Naive thymus-derived CD8-positive, alpha-beta T cell (primary cell): ENCODE measurements at regions not wholly inside any gene's neighbourhood (a gene's known extent, or its start where the extent isn't known, plus 50 kb on each side); places are given as distances from the start of the nearest gene placed in this dataset. TPM values are rescaled to one million over a fixed set of nuclear protein-coding genes. Genes with fewer than 3 reads are reported as not detected.
"Not testable (repeated sequence)": the region's sequence is repeated elsewhere in the genome, so short reads cannot be mapped to it uniquely, and the experiment has no call there.

Experiments used
- ATAC-seq, 2 donors: fragments of 150-1000 bp; cut with Tn5 transposase in 1 of 2; sonication (Bioruptor Pico), chemical (Tn5 transposase) in 1 of 2; 1 replicate in 1 of 2; 2 replicates in 1 of 2; pipeline ENCODE4 v1.10.0; 2021; ENCODE audit warnings: mild to moderate bottlenecking in 2 of 2, moderate library complexity in 2 of 2
- POLR2A ChIA-PET: fragments of 350-600 bp; sonication (Branson Sonifier 250); formaldehyde crosslinking; loops from one replicate; lab custom pipeline; 2021; ENCODE audit warnings: antibody characterized with exemption; lab: Charles Lee
- DNase-seq, 10 donors: peaks; one replicate each; pipeline versions ENCODE4 v3.0.0 to v3.0.0-alpha.2; 2020 to 2022
- H3K27ac Mint-ChIP-seq, 10 donors: one replicate each; pipeline ENCODE4 v1.8.0; 2020 to 2022; ENCODE audit warnings: mild to moderate bottlenecking in 10 of 10, mixed read lengths in 10 of 10, moderate library complexity in 4 of 10, inconsistent platforms in 1 of 10
- H3K27me3 Mint-ChIP-seq, 5 donors: one replicate each; pipeline ENCODE4 v1.8.0; 2021 to 2022; ENCODE audit warnings: mixed read lengths in 5 of 5
- H3K36me3 Mint-ChIP-seq, 3 donors: one replicate each; pipeline ENCODE4 v1.8.0; 2020 to 2022; ENCODE audit warnings: mixed read lengths in 3 of 3, mild to moderate bottlenecking in 2 of 3, inconsistent platforms in 1 of 3
- H3K4me1 Mint-ChIP-seq, 4 donors: one replicate each; pipeline ENCODE4 v1.8.0; 2021 to 2022; ENCODE audit warnings: mixed read lengths in 4 of 4
- H3K4me3 Mint-ChIP-seq, 10 donors: one replicate each; pipeline ENCODE4 v1.8.0; 2020 to 2022; ENCODE audit warnings: mild to moderate bottlenecking in 10 of 10, mixed read lengths in 10 of 10, moderate library complexity in 6 of 10, inconsistent platforms in 1 of 10
- H3K9me3 Mint-ChIP-seq, 9 donors: one replicate each; pipeline ENCODE4 v1.8.0; 2020 to 2022; ENCODE audit warnings: mixed read lengths in 9 of 9, mild to moderate bottlenecking in 3 of 9, inconsistent platforms in 1 of 9, moderate library complexity in 1 of 9
- microRNA-seq: library from miRNA; unstranded; fragments of <30 nt; microRNA quantifications from one replicate; pipeline ENCODE4 v1.2.0, GENCODE V29; 2022; ENCODE audit warnings: borderline microRNAs expressed

DNA sequence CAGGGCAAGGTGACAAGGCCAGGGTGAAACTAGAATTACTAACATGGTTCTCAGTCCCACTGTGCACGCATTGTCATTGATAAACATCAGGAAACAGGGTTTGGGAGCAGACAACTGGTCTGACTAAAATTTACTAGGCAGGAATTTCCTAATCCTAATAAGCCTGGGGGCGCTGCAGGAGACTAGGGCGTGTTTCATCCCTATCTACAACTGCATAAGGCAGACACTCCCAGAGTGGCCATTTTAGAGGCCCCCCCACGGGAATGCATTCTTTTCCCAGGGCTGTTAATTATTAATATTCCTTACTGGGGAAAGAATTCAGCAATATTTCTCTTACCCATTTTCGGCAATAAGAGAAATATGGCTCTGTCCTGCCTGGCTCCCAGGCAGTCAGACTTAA lies 103.6 kb upstream of the PCDH20 start:
- H3K9me3 Mint-ChIP-seq: peaks cover 0 to 12% (median 5%) of the 10 kb centered on the region in 9 donors
- H3K27me3 Mint-ChIP-seq, POLR2A ChIA-PET, H3K36me3 Mint-ChIP-seq, H3K4me3 Mint-ChIP-seq, H3K4me1 Mint-ChIP-seq, ATAC-seq, DNase-seq, H3K27ac Mint-ChIP-seq: not testable (repeated sequence)

GRCh38 chr13:61508936-61509335 lies 93.3 kb upstream of the PCDH20 start:
- no peaks in the 10 kb centered on the region for H3K27me3 Mint-ChIP-seq
- H3K36me3 Mint-ChIP-seq: no peaks in the 10 kb centered on the region
- no peaks in the 10 kb centered on the region for H3K4me1 Mint-ChIP-seq
- DNase-seq (no peak), ATAC-seq (no peak)
- H3K27ac Mint-ChIP-seq: no peak overlapping the region
- POLR2A ChIA-PET: no interaction called here
- H3K9me3 Mint-ChIP-seq: peaks cover 3 to 28% (median 13%) of the 10 kb centered on the region in 9 donors
- no peak overlapping the region for H3K4me3 Mint-ChIP-seq

GRCh38 chr13:61500176-61500575 lies 84.5 kb upstream of the PCDH20 start:
- no peaks in the 10 kb centered on the region for H3K36me3 Mint-ChIP-seq
- no peak overlapping the region for H3K4me3 Mint-ChIP-seq
- DNase-seq (no peak), ATAC-seq (no peak)
- H3K27ac Mint-ChIP-seq: no peak overlapping the region
- H3K27me3 Mint-ChIP-seq: no peaks in the 10 kb centered on the region
- H3K9me3 Mint-ChIP-seq: peaks cover 0 to 16% (median 3%) of the 10 kb centered on the region in 9 donors
- POLR2A ChIA-PET: no interaction called here
- H3K4me1 Mint-ChIP-seq: no peaks in the 10 kb centered on the region

DNA sequence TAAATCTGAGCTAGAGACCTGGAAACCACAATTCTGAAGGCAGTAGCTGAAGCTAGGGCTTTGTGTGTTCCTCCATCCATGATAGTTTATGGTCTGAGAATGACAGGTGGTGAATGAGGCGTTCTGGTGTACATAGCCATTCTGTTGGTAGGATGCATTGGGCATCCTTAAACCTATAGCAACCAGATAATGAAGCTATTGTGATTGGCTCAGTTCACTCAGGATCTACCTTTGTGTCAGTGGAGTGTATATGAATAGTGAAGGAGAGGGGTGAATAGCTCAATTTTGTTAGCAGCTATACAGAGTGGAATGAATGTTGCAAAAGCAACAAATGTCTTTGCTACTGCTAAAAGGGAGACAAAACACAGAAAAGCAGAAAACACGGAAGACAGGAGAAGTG lies 80.0 kb upstream of the PCDH20 start:
- Mint-ChIP-seq H3K9me3 (peaks cover 0 to 18% (median 4%) of the 10 kb centered on the region in 9 donors), H3K4me1 (no peaks in the 10 kb centered on the region), H3K27ac (no peak overlapping the region), H3K4me3 (no peak overlapping the region), H3K27me3 (no peaks in the 10 kb centered on the region), H3K36me3 (no peaks in the 10 kb centered on the region)
- no peak for DNase-seq
- POLR2A ChIA-PET: no interaction called here
- no peak for ATAC-seq

DNA sequence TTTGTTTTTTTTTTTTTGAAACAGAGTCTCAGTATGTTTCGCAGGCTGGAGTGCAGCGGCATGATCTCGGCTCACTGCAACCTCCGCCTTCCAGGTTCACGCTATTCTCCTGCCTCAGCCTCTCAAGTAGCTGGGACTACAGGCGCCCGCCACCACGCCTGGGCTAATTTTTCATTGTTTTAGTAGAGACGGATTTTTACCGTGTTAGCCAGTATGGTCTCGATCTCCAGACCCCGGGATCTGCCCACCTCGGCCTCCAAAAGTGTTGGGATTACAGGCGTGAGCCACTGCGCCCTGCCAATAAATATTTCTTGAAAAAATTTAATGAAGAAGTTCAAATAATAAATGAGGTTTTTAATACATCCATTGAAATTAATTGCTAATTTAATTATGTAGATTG lies 77.9 kb upstream of the PCDH20 start:
- H3K27ac Mint-ChIP-seq, H3K4me3 Mint-ChIP-seq, ATAC-seq, H3K27me3 Mint-ChIP-seq, DNase-seq, H3K36me3 Mint-ChIP-seq, H3K4me1 Mint-ChIP-seq, POLR2A ChIA-PET: not testable (repeated sequence)
- peaks cover 0 to 21% (median 3%) of the 10 kb centered on the region in 9 donors for H3K9me3 Mint-ChIP-seq

- Mint-ChIP-seq H3K27ac (no peak overlapping the region), H3K9me3 (peaks cover 0 to 29% (median 4%) of the 10 kb centered on the region in 9 donors), H3K36me3 (no peaks in the 10 kb centered on the region), H3K4me1 (no peaks in the 10 kb centered on the region), H3K27me3 (no peaks in the 10 kb centered on the region), H3K4me3 (no peak overlapping the region)
- DNase-seq (no peak), ATAC-seq (no peak)
- POLR2A ChIA-PET: no interaction called here
Observed at GRCh38 chr13:61486496-61486895, 70.8 kb upstream of the PCDH20 start.

- no peak overlapping the region for H3K4me3 Mint-ChIP-seq
- POLR2A ChIA-PET: no interaction called here
- no peaks in the 10 kb centered on the region for H3K27me3 Mint-ChIP-seq
- ATAC-seq: no peak
- H3K27ac Mint-ChIP-seq: no peak overlapping the region
- no peaks in the 10 kb centered on the region for H3K4me1 Mint-ChIP-seq
- peaks cover 0 to 19% (median 7%) of the 10 kb centered on the region in 9 donors for H3K9me3 Mint-ChIP-seq
- no peak for DNase-seq
- H3K36me3 Mint-ChIP-seq: no peaks in the 10 kb centered on the region
Observed at GRCh38 chr13:61485128-61485765, 69.6 kb upstream of the PCDH20 start.

GRCh38 chr13:61477619-61478018 lies 62.0 kb upstream of the PCDH20 start:
- no peak for DNase-seq
- POLR2A ChIA-PET: no interaction called here
- Mint-ChIP-seq H3K36me3 (no peaks in the 10 kb centered on the region), H3K27ac (no peak overlapping the region), H3K27me3 (no peaks in the 10 kb centered on the region), H3K4me3 (no peak overlapping the region), H3K4me1 (no peaks in the 10 kb centered on the region), H3K9me3 (peaks cover 0 to 42% (median 8%) of the 10 kb centered on the region in 9 donors)
- no peak for ATAC-seq

- no peak overlapping the region for H3K4me3 Mint-ChIP-seq
- H3K4me1 Mint-ChIP-seq: no peaks in the 10 kb centered on the region
- peaks cover 0 to 10% (median 0%) of the 10 kb centered on the region in 9 donors for H3K9me3 Mint-ChIP-seq
- no peak for DNase-seq
- ATAC-seq: no peak
- no peak overlapping the region for H3K27ac Mint-ChIP-seq
- POLR2A ChIA-PET: no interaction called here
- H3K27me3 Mint-ChIP-seq: no peaks in the 10 kb centered on the region
- no peaks in the 10 kb centered on the region for H3K36me3 Mint-ChIP-seq
Observed at GRCh38 chr13:61470786-61471185, 55.1 kb upstream of the PCDH20 start.

GRCh38 chr13:61466280-61466679 lies 50.6 kb upstream of the PCDH20 start:
- Mint-ChIP-seq H3K27ac (no peak overlapping the region), H3K27me3 (no peaks in the 10 kb centered on the region), H3K9me3 (peaks cover 0 to 4% (median 0%) of the 10 kb centered on the region in 9 donors), H3K4me3 (no peak overlapping the region), H3K4me1 (no peaks in the 10 kb centered on the region), H3K36me3 (no peaks in the 10 kb centered on the region)
- ATAC-seq (no peak), DNase-seq (no peak)
- POLR2A ChIA-PET: no interaction called here

Small RNA genes lying in the stretch of these regions (microRNA-seq; reads per million reads assigned to microRNA genes)
- gene MIR4704: not detected
- gene MIR548X2: not detected
